H9 (cell line): ENCODE measurements at regions not wholly inside any gene's neighbourhood (a gene's known extent, or its start where the extent isn't known, plus 50 kb on each side); places are given as distances from the start of the nearest gene placed in this dataset.

Experiments
- DNase-seq: peaks from one replicate; pipeline ENCODE4 v3.0.0-alpha.2; 2017
- H2AFZ ChIP-seq: one replicate; pipeline ENCODE4 v1.6.1; 2013; ENCODE audit warnings: mild to moderate bottlenecking, low read length, control low read depth, moderate library complexity
- H2AK5ac ChIP-seq: 2 replicates; pipeline ENCODE4 v1.6.1; 2013; ENCODE audit warnings: low read length, control low read depth, mixed read lengths; ENCODE audit not compliant: insufficient read length
- H2BK120ac ChIP-seq: one replicate; pipeline ENCODE4 v1.6.1; 2013; ENCODE audit warnings: low read depth, mild to moderate bottlenecking, low read length, control low read depth, inconsistent platforms; ENCODE audit not compliant: poor library complexity, severe bottlenecking
- H2BK12ac ChIP-seq: 2 replicates; pipeline ENCODE4 v1.6.1; 2013; ENCODE audit warnings: low read length, control low read depth, mixed read lengths, low read depth; ENCODE audit not compliant: insufficient read length
- H2BK15ac ChIP-seq: 2 replicates; pipeline ENCODE4 v1.6.1; 2013; ENCODE audit warnings: low read depth, low read length, control low read depth
- H2BK20ac ChIP-seq: one replicate; pipeline ENCODE4 v1.6.1; 2013; ENCODE audit warnings: low read depth, mild to moderate bottlenecking, low read length, control low read depth, inconsistent platforms; ENCODE audit not compliant: poor library complexity, severe bottlenecking
- H2BK5ac ChIP-seq: 2 replicates; pipeline ENCODE4 v1.6.1; 2013; ENCODE audit warnings: low read length, control low read depth, mixed read lengths; ENCODE audit not compliant: insufficient read length
- H3K14ac ChIP-seq: 2 replicates; pipeline ENCODE4 v1.6.1; 2013; ENCODE audit warnings: low read length, control low read depth; ENCODE audit not compliant: insufficient read depth
- H3K18ac ChIP-seq: 2 replicates; pipeline ENCODE4 v1.6.1; 2013; ENCODE audit warnings: low read depth, mild to moderate bottlenecking, mixed read lengths, low read length, control low read depth; ENCODE audit not compliant: insufficient read length
- H3K23ac ChIP-seq: 2 replicates; pipeline ENCODE4 v1.6.1; 2013; ENCODE audit warnings: low read length, control low read depth, mixed read lengths, low read depth; ENCODE audit not compliant: insufficient read length
- H3K23me2 ChIP-seq: 2 replicates; pipeline ENCODE4 v1.6.1; 2013; ENCODE audit warnings: low read depth, mild to moderate bottlenecking, mixed read lengths, low read length, control low read depth; ENCODE audit not compliant: insufficient read length, poor library complexity, severe bottlenecking
- H3K27ac ChIP-seq: 2 replicates; pipeline ENCODE4 v1.5.1; 2013; ENCODE audit warnings: low read length, control low read depth, mixed read lengths, low read depth; ENCODE audit not compliant: insufficient read length
- H3K27me3 ChIP-seq: 2 replicates; pipeline ENCODE4 v1.6.1; 2013; ENCODE audit warnings: low read length, control low read depth, inconsistent platforms; ENCODE audit not compliant: insufficient read depth
- H3K4ac ChIP-seq: 2 replicates; pipeline ENCODE4 v1.6.1; 2013; ENCODE audit warnings: low read depth, mild to moderate bottlenecking, control low read depth, inconsistent platforms, low read length, moderate library complexity
- H3K4me1 ChIP-seq: 2 replicates; pipeline ENCODE4 v1.6.1; 2013; ENCODE audit warnings: low read length, control low read depth, inconsistent platforms; ENCODE audit not compliant: insufficient read depth
- H3K4me2 ChIP-seq: 2 replicates; pipeline ENCODE4 v1.6.1; 2013; ENCODE audit warnings: low read length, control low read depth, mixed read lengths; ENCODE audit not compliant: insufficient read length, insufficient read depth
- H3K56ac ChIP-seq: 2 replicates; pipeline ENCODE4 v1.6.1; 2013; ENCODE audit warnings: low read depth, mild to moderate bottlenecking, mixed read lengths, low read length, control low read depth; ENCODE audit not compliant: insufficient read length
- H3K79me1 ChIP-seq: 2 replicates; pipeline ENCODE4 v1.6.1; 2013; ENCODE audit warnings: low read depth, mild to moderate bottlenecking, moderate library complexity, low read length, control low read depth, inconsistent platforms; ENCODE audit not compliant: insufficient read depth, poor library complexity, severe bottlenecking
- H3K79me2 ChIP-seq: 2 replicates; pipeline ENCODE4 v1.6.1; 2013; ENCODE audit warnings: low read length, control low read depth, inconsistent platforms; ENCODE audit not compliant: insufficient read depth
- H3K9ac ChIP-seq: 2 replicates; pipeline ENCODE4 v1.6.1; 2013; ENCODE audit warnings: low read length, control low read depth, mixed read lengths; ENCODE audit not compliant: insufficient read length; ENCODE audit errors: extremely low read depth
- H3K9me3 ChIP-seq: one replicate; pipeline ENCODE4 v1.6.1; 2013; ENCODE audit warnings: low read depth, low read length, inconsistent platforms; ENCODE audit not compliant: control insufficient read depth
- H3T11ph ChIP-seq: one replicate; pipeline ENCODE4 v1.6.1; 2013; ENCODE audit warnings: mild to moderate bottlenecking, low read length, control low read depth, inconsistent platforms
- H4K20me1 ChIP-seq: one replicate; pipeline ENCODE4 v1.6.1; 2013; ENCODE audit not compliant: control insufficient read depth, insufficient read length, insufficient read depth
- H4K5ac ChIP-seq: 2 replicates; pipeline ENCODE4 v1.6.1; 2013; ENCODE audit warnings: low read depth, mild to moderate bottlenecking, mixed read lengths, low read length, control low read depth; ENCODE audit not compliant: insufficient read length
- H4K8ac ChIP-seq: replicated peaks from 2 replicates; pipeline ENCODE4 v1.6.1; 2013; ENCODE audit warnings: low read length, control low read depth, mixed read lengths, low read depth; ENCODE audit not compliant: insufficient read length
- H4K91ac ChIP-seq: 2 replicates; pipeline ENCODE4 v1.6.1; 2013; ENCODE audit warnings: low read depth, mild to moderate bottlenecking, moderate library complexity, mixed read lengths, low read length, control low read depth; ENCODE audit not compliant: insufficient read length
- H3K27ac Mint-ChIP-seq, 3 experiments: 2 replicates in 2 of 3; 3 replicates in 1 of 3; pipeline ENCODE4 v1.8.0; 2020 to 2021; ENCODE audit warnings: mixed read lengths in 3 of 3, mild to moderate bottlenecking in 1 of 3, moderate library complexity in 1 of 3
- H3K27me3 Mint-ChIP-seq: 2 replicates; pipeline ENCODE4 v1.8.0; 2021; ENCODE audit warnings: low read depth, mild to moderate bottlenecking, moderate library complexity, mixed read lengths
- H3K36me3 Mint-ChIP-seq, 3 experiments: 2 replicates in 2 of 3; 3 replicates in 1 of 3; pipeline ENCODE4 v1.8.0; 2020 to 2021; ENCODE audit warnings: low read depth in 3 of 3, mixed read lengths in 3 of 3; ENCODE audit not compliant: insufficient read depth in 1 of 3
- H3K4me1 Mint-ChIP-seq, 2 experiments: 2 replicates each; pipeline ENCODE4 v1.8.0; 2020; ENCODE audit warnings: mixed read lengths in 2 of 2
- H3K4me3 Mint-ChIP-seq, 2 experiments: 2 replicates in 1 of 2; 3 replicates in 1 of 2; pipeline ENCODE4 v1.8.0; 2020 to 2021; ENCODE audit warnings: mild to moderate bottlenecking in 2 of 2, mixed read lengths in 2 of 2, moderate library complexity in 1 of 2
- H3K9me3 Mint-ChIP-seq, 2 experiments: 2 replicates in 1 of 2; 3 replicates in 1 of 2; pipeline ENCODE4 v1.8.0; 2020; ENCODE audit warnings: mild to moderate bottlenecking in 2 of 2, mixed read lengths in 2 of 2, moderate library complexity in 1 of 2
- WGBS: extraction: QIAGEN DNeasy Blood & Tissue Kit; methylation state at CpG from one replicate; pipeline ENCODE4 v1.1.7; 2013; ENCODE audit warnings: missing lambda C conversion rate, low lambda C conversion rate, mixed read lengths; ENCODE audit not compliant: insufficient read length; ENCODE audit errors: extremely low coverage; 5-methylcytosine and 5-hydroxymethylcytosine counted together
- TF ChIP-seq, protein P1 (sequence below): fragments of 200-600 bp; sonication (generic); conservative IDR thresholded peaks from 3 replicates; pipeline ENCODE4 v1.8.0; 2021; ENCODE audit warnings: antibody characterized with exemption, mild to moderate bottlenecking

DNA sequence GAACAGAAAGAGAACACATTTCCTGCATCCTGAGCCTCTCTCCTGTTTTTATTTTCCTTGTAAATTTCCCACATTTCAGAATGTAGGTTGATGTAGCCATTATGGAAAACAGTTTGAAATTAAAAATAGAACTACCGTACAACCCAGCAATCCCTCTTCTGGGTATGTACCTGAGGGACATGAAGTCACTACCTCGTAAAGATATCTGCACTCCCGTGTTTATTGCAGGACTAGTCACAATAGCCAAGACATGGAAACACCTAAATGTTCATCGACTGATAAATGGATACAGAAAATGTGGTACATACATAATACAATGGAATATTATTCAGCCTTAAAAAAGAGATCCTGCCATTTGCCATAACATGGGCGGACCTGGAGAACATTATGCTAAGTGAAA, 72.0 kb upstream of the JAG1 start:
- Histone ChIP-seq H2AFZ (no peak overlapping the region), H4K5ac (no peak overlapping the region), H2BK5ac (no peak overlapping the region), H3T11ph (no peak overlapping the region), H4K91ac (no peak overlapping the region), H3K79me2 (no peaks in the 10 kb centered on the region), H2BK20ac (no peak overlapping the region), H3K56ac (no peak overlapping the region), H2BK15ac (no peak overlapping the region), H2BK12ac (no peak overlapping the region), H2AK5ac (no peak overlapping the region), H4K8ac (no peak overlapping the region), H3K23me2 (no peaks in the 10 kb centered on the region), H3K4me1 (no peaks in the 10 kb centered on the region), H3K27me3 (no peaks in the 10 kb centered on the region), H3K23ac (no peak overlapping the region), H3K9me3 (no peaks in the 10 kb centered on the region), H4K20me1 (no peaks in the 10 kb centered on the region), H3K18ac (no peak overlapping the region), H2BK120ac (no peak overlapping the region), H3K14ac (no peak overlapping the region), H3K27ac (no peak overlapping the region), H3K4me2 (no peak overlapping the region), H3K79me1 (no peaks in the 10 kb centered on the region), H3K9ac (no peak overlapping the region), H3K4ac (no peak overlapping the region)
- Mint-ChIP-seq H3K27ac (no peak overlapping the region), H3K4me3 (no peak overlapping the region), H3K27me3 (no peaks in the 10 kb centered on the region), H3K9me3 (no peaks in the 10 kb centered on the region), H3K4me1 (peaks cover 1 to 3% of the 10 kb centered on the region in 2 experiments; a peak in 1 of 4 replicates), H3K36me3 (no peaks in the 10 kb centered on the region; a peak in 1 of 7 replicates)
- no peak for DNase-seq
- TF ChIP-seq, protein P1, sequence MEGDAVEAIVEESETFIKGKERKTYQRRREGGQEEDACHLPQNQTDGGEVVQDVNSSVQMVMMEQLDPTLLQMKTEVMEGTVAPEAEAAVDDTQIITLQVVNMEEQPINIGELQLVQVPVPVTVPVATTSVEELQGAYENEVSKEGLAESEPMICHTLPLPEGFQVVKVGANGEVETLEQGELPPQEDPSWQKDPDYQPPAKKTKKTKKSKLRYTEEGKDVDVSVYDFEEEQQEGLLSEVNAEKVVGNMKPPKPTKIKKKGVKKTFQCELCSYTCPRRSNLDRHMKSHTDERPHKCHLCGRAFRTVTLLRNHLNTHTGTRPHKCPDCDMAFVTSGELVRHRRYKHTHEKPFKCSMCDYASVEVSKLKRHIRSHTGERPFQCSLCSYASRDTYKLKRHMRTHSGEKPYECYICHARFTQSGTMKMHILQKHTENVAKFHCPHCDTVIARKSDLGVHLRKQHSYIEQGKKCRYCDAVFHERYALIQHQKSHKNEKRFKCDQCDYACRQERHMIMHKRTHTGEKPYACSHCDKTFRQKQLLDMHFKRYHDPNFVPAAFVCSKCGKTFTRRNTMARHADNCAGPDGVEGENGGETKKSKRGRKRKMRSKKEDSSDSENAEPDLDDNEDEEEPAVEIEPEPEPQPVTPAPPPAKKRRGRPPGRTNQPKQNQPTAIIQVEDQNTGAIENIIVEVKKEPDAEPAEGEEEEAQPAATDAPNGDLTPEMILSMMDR, result no peak
- WGBS, result no CpG with 5 or more reads among the region's 5 CpGs
